ENCODE measurements at regions not wholly inside any gene's neighbourhood (a gene's known extent, or its start where the extent isn't known, plus 50 kb on each side); places are given as distances from the start of the nearest gene placed in this dataset.
"Not testable (repeated sequence)": the region's sequence is repeated elsewhere in the genome, so short reads cannot be mapped to it uniquely, and the experiment has no call there.

GRCh38 chr6:134422426-134423231 is 104.7 kb upstream of the SGK1 start:
- DNase-seq = no peak

GRCh38 chr6:134421501-134421900 is 103.6 kb upstream of the SGK1 start:
- peak; percentile 65 for DNase-seq

DNA sequence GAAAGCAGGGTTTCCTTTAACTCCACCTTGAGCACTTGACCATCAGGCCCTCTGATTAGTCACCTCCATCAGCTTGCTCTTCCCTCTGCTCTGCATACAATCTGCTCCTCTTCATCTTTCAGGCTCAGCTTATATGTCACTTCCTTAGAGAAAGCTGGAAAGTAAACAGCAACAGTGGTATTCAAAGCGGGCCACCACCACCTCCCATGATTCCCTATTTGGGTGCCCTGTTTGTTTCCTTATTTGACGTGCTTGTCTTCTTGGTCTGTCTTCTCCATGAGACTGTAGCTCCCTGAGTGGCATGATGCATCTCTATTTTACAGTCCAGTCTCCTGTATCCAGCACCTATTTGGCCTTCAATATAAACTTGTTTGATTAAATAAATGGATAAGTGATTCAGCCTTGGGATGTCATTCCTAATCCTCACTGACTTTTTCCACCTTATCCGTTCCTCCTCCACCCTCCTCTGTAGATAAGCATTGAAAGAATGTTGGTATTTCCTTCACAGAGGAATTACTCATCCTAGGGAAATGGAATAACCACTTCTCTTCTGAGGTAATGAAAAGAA is 102.8 kb upstream of the SGK1 start:
- DNase-seq = no peak

GRCh38 chr6:134419716-134420115 is 101.8 kb upstream of the SGK1 start:
- no peak for DNase-seq

DNA sequence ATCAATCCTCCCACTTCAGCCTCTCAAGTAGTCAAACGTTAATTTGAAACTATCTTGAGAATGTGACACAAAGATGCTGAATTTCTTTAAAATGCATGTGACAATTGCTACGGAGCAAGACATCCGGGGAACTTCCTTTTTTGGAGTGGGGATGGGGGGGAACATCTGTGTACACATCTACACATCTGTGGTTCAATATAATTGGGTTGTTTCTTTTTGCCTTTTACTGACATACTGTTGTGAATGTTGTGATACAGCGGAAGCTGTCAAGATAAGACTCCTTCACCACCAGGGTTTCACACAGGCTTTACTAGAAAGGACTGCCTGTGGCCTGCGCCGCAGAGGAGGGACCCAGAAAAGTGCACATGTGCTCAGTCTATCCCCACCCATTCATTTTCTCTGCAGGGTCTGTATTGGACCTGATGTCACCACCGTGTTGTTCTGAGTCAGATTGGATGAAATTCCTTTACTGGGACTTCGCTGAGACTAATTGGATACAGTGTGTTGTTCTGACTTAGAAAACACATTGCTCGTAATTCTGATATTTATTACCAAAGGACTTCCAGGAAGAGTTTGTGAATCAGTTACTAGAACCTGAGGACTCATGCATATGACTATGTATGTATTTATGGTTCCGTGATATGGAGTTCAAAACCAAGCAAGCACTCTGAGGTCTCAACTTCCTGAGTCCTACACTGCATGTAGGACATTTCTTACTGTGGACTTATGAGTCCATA is 98.7 kb upstream of the SGK1 start:
- no peak for DNase-seq

GRCh38 chr6:134415656-134416055 is 97.7 kb upstream of the SGK1 start:
- no peak for DNase-seq

- no peak for DNase-seq
These were observed 97.3 kb upstream of the SGK1 start for GRCh38 chr6:134415194-134415593.

GRCh38 chr6:134414793-134415192 is 96.9 kb upstream of the SGK1 start:
- no peak for DNase-seq

DNA sequence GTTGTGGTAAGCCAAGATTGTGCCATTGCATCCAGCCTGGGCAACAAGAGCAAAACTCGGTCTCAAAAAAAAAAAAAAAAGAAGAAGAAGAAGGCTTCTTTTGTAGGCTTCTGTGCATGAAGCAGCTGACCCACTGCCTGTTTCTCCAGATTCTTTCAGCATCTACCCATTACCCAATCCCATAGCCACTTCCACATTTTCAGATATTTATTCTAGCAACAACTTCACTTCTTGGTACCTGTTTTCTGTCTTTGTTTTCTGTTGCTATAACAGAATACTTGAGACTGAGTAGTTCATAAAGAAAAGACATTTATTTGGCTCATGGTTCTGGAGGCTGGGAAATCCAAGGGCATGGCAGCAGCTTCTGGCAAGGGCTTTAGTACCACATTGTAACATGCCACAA is 95.3 kb upstream of the SGK1 start:
- no peak for DNase-seq

- no peak for DNase-seq
These were observed 92.6 kb upstream of the SGK1 start for GRCh38 chr6:134410541-134410940.

- DNase-seq = no peak
These were observed 89.9 kb upstream of the SGK1 start for GRCh38 chr6:134407791-134408190.

DNA sequence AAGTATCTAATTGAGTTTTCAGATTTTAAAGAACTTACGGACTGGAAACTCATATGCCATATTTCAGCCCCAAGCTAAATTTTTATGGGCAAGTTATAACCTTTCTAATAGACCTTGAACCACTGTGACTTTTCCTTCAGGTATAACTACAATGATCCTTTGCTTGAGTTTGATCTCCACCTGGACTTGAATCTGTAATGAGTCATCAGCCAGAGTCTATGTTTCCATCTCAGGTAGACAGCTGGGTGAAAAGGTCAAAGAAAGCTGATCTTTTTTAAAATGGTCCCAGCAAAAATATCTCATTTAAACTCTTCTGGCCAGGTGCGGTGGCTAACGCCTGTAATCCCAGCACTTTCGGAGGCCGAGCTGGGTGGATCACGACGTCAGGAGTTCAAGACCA is 88.4 kb upstream of the SGK1 start:
- no peak for DNase-seq

DNA sequence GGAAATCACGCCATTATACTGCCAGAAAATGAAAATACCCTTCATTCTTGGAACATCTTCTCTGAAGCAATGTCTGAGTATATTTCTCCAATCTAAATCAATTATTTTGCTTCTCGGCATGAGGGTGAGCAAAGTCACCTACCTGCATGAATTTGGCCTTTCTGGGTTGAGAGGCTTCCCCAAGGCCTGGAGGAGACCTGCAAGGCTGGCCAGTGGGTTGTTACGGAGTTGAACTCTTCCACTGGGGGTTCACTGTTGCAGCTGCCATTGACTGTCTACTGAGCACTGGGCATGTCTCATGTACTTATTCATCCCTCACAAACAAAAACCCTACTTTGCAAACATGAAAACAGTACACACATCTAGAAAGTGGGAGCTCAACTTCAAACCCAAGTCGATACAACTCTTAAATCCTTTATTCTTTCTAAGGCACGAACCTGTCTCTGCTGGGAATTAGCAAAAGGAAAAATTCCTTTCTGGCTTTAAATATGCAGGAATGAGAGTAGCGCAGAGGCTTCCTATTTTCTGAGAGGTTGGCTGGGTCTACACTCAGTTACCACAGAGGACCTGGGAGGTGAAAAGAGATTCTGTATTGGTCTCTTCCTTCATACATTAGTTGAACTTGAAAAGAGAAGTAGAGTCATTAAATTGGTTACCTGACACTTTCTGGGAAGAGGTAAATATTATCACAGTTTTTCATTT is 87.6 kb upstream of the SGK1 start:
- DNase-seq = no peak

DNA sequence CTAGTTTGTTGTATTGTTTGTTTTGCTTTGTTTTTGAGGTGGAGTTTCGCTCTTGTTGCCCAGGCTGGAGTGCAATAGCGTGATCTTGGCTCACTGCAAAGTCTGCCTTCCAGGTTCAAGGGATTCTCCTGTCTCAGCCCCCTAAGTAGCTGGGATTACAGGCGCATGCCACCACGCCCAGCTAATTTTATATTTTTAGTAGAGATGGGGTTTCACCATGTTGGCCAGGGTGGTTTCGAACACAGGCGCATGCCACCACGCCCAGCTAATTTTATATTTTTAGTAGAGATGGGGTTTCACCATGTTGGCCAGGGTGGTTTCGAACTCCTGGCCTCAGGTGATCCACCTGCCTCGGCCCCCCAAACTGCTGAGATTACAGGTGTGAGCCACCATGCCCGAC is 85.4 kb upstream of the SGK1 start:
- DNase-seq = not testable (repeated sequence)

GRCh38 chr6:134402372-134402984 is 84.6 kb upstream of the SGK1 start:
- DNase-seq = no peak

GRCh38 chr6:134400941-134401340 is 83.0 kb upstream of the SGK1 start:
- no peak for DNase-seq

GRCh38 chr6:134398453-134398852 is 80.5 kb upstream of the SGK1 start:
- DNase-seq = no peak

DNA sequence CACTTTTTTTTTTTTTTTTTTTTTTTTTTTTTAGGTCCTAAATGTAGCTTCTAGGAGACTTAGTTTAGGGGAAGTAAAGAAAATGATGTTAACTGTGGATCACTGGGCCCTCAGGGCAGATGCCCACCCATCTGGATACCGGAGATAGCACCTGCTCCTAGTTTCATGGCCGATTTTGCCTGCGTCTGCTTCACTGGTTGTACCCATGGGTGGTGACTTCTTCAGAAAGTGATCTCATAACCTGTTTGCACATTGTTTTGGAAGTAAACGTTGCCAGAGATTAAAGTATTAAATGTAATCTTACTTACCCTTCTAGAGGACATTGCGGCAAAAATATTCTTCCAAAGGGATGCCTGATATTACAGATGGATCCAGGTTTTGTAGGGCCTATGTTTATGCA is 79.8 kb upstream of the SGK1 start:
- no peak for DNase-seq

- DNase-seq = no peak
These were observed 77.0 kb upstream of the SGK1 start for GRCh38 chr6:134394905-134395304.

- no peak for DNase-seq
These were observed 76.3 kb upstream of the SGK1 start for GRCh38 chr6:134394208-134394607.

DNA sequence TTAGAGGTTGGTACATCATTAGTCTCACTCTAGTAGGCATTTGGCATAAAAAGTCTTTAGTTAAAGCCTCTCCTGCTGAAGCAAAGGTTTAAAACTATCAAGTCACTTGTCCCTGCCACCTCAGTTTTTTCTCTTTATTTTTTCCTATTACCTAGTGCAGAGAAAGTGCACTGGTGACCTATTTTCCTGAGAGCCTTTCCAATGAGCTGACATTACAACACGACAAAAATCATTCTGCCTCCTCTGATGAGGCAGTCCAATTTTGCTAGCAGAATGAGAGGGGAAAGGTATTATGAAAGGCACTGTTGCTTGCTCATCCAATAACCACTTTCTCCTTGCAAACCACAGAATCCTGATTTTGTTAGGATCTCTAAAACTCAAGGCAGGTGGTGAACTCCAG is 73.3 kb upstream of the SGK1 start:
- DNase-seq = no peak

DNA sequence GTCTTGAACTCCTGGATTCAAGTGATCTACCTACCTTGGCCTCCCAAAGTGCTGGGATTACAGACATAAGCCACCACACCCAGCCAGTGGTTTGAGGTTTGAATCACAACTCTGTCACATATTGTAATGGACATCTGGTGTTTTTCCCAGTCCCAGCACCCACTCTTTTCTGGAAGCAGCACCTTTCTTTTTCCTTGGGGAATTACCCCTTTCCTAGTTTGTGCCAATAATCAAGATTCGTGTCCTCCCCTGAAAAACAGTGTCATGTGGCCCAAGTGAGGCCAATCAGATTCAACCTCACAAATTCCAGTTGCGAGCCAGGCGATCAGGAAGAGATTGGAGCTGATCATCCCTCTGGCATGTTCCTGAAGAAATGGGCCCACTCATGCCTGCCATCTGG is 71.7 kb upstream of the SGK1 start:
- DNase-seq = no peak

DNA sequence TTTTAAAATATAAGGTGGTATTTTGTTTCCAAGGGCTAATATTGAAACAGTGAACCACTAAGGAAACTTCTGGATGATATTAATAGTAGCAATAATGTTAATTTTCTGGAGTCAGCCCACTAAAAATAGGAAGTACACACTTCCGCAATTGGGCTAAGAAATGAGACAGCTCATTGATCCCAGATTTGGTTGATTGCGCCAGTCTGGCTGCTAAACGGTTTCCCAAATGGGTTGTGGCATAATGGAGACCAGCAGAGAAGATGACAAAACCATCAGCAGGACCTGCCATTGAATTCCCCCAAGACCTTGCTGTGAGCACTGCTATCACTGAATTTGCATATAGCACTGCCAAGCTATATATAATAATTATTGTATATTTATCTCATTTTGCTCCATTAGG is 71.2 kb upstream of the SGK1 start:
- DNase-seq = no peak

All from skin of body (tissue), 1 donor.